ENCODE measurements at regions not wholly inside any gene's neighbourhood (a gene's known extent, or its start where the extent isn't known, plus 50 kb on each side); places are given as distances from the start of the nearest gene placed in this dataset.

DNA sequence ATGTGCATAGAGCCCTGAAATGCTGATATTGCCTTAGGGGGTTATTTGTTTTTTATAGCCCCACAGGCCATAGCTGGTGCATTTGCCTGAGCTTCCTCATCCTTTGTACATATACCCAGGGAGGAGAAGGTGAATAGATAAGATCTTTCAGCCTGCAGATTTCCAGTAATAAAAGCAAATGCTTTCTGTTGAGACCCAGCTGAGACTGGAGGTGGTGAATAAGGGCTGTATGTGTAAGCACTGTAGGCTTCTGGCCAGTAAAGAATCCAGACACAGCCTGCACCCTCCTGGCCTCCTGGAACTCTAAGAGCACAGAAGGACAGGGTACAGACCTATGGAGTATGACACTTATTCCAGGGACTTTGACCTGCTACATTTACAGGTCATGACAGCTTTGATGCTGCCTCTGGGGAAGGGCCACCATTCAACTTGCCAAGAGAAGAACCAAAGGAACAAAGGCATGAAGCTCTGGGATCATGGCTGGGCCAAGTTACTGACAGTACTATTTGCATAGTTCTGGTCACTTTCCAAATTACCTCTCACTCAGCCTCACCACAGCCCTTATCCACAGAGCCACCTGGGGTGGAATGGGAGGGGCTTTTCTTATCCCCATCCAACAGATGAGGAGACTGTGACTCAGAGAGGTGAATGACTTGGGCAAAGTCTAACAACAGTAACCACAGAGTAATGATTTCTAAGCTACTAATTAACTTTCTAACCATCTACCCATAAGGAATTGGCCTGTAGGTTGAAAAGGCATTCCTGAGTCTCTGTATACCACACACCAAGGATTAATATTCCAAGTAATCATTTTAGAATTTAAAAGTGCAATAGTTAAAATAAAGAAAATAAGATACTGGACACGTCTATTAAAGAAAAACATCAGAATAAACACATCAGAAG, 604.5 kb upstream of the KLF4 start:
- TF ChIP-seq, protein P1, sequence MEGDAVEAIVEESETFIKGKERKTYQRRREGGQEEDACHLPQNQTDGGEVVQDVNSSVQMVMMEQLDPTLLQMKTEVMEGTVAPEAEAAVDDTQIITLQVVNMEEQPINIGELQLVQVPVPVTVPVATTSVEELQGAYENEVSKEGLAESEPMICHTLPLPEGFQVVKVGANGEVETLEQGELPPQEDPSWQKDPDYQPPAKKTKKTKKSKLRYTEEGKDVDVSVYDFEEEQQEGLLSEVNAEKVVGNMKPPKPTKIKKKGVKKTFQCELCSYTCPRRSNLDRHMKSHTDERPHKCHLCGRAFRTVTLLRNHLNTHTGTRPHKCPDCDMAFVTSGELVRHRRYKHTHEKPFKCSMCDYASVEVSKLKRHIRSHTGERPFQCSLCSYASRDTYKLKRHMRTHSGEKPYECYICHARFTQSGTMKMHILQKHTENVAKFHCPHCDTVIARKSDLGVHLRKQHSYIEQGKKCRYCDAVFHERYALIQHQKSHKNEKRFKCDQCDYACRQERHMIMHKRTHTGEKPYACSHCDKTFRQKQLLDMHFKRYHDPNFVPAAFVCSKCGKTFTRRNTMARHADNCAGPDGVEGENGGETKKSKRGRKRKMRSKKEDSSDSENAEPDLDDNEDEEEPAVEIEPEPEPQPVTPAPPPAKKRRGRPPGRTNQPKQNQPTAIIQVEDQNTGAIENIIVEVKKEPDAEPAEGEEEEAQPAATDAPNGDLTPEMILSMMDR (conservative IDR thresholded peaks at IDR 0.05) = no peak
- no peak overlapping the region for H3K27ac ChIP-seq

DNA sequence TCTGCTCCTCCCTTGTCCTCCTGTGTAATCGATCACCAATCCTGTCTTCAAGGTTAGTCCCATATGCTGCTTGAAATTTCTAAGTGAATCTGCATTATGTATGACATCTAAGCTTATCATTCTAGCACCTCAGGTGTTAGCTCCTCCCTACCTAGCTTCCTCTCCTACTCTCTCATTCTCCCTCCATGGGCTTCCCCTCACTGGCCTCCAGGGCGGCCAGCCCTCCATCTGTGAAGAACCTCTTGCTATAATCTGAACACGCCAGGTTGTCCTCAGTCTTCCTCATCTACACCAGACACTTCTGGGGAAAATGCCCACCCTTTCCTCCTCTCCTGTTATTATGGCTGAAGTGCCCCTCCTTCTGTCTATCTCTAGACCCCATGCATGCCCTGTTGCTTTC, 599.3 kb upstream of the KLF4 start:
- TF ChIP-seq, protein P1 (conservative IDR thresholded peaks at IDR 0.05) = no peak
- peak overlapping the region; percentile 59 for H3K27ac ChIP-seq

DNA sequence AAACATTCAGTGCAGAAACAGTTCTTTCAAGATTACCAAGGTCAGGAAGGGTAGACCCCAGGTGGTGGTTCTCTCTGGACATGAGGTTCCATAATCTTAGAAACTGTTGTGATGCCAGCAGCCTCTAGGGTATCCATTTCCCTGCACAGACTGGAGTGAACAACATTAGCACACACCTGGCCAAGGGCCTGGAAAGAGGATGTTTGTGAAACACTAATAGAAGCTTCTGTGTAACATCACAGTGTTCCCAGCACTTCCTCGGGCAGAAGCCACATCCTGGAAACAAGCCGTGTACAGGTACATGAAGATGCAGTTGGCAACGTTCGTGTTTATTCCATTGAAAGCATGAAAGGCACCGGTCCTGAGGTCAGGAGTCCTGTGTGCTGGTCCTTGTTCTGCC, 598.2 kb upstream of the KLF4 start:
- TF ChIP-seq, protein P1 (conservative IDR thresholded peaks at IDR 0.05) = peak; percentile 77
- peak overlapping the region; percentile 59 for H3K27ac ChIP-seq

DNA sequence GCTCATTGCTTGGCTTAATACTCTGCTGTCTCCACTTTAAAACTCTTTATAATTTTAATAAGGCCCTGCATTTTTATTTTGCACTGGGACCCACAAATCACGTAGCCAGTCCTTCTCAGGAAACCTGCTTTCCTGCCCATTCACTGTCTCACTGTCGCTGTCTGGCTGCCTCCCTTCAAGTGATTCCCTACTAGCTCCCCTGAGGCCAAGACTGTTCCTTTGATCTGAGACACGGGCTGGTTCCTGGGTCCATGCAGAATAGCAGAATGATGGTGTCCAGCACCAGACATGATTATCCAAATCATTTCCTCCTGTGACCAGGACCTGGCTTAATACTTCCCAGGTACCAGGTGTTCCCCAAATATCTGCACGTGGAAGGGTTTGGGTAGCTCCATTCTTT, 597.1 kb upstream of the KLF4 start:
- TF ChIP-seq, protein P1 (conservative IDR thresholded peaks at IDR 0.05) = no peak
- no peak overlapping the region; the same call in 1 of the 2 replicates for H3K27ac ChIP-seq

- TF ChIP-seq, protein P1 (conservative IDR thresholded peaks at IDR 0.05) = no peak
These were observed 595.7 kb upstream of the KLF4 start for GRCh38 chr9:108085294-108085693.

DNA sequence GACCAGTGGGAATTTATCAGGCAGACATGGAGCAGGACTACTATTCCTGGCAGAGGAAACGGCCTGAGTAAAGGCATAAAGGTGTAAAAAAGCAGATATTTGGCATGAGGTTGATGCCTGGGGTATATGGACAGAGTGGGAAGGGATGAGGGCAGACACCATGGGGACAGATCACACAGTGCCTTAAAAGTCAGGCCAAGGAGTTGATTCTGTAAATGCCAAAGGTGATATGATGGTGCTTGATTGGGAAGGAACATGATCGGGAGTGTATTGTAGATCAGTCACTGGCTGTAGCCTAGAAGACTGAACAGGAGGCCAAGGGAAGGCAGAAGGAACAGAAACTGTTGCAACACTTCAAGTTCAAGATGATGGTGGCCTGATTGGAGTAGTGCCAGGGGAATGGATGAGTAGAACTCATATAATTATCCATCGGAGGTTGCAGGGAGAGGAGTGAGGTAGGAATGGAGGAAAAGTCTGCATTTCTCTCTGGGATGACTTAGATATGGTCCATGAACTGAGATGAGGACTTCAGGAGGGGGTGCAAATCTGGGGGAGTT, 594.3 kb upstream of the KLF4 start:
- H3K27ac ChIP-seq = no peak overlapping the region
- TF ChIP-seq, protein P1 (conservative IDR thresholded peaks at IDR 0.05) = no peak

More at GRCh38 chr9:108085294-108085693, 595.7 kb upstream of the KLF4 start:
- H3K27ac ChIP-seq = no peak overlapping the region

GRCh38 chr9:108083160-108083750, 593.7 kb upstream of the KLF4 start:
- TF ChIP-seq, protein P1 (conservative IDR thresholded peaks at IDR 0.05) = no peak
- no peak overlapping the region for H3K27ac ChIP-seq
